NCI-H748 (cell line): ENCODE measurements at regions not wholly inside any gene's neighbourhood (a gene's known extent, or its start where the extent isn't known, plus 50 kb on each side); places are given as distances from the start of the nearest gene placed in this dataset.
A peak's percentile ranks its signal among the peaks of the same experiment; 100 is the strongest.

ENCODE experiments used
- DNase-seq: peaks from one replicate; lab custom pipeline; 2025; ENCODE audit not compliant: unreplicated experiment; lab: John Stamatoyannopoulos, UW

DNA sequence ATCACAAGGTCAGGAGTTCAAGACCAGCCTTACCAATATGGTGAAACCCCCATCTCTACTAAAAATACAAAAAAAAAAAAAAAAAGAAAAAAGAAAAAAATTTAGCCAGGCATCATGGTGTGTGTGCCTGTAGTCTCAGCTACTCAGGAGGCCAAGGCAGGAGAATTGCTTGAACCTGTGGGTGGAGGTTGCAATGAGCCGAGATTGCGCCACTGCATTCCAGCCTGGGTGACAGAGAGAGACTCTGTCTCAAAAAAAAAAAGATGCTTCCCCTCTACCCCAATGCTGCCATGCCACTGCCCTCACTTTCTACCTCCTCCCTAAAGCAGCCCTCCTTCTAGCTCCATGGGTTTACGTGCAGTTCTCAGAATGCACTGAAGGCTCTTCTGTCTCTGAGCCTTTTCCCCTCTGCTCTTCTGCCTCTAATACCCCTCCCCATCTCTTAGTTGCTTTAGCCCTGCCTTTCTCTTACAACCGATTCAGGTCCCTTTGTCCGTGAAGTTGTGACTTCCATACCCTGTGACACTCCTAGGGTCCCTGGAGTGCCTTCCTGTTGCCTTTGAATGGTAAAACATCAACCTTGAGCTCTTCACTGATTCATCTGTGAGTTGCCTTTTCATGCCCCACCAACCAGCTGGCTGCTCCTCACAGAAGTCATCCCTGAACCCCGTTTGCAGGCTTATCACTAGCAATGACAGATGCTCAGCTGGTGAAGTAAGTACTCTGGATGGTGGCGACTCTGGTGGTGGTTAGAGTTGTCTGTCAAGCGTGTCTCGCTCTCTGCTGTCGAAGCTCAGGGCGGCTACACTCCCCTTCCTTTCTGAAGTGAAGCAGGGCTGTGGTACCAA is 234.9 kb downstream of the RHOU start:
- DNase-seq: no peak

DNA sequence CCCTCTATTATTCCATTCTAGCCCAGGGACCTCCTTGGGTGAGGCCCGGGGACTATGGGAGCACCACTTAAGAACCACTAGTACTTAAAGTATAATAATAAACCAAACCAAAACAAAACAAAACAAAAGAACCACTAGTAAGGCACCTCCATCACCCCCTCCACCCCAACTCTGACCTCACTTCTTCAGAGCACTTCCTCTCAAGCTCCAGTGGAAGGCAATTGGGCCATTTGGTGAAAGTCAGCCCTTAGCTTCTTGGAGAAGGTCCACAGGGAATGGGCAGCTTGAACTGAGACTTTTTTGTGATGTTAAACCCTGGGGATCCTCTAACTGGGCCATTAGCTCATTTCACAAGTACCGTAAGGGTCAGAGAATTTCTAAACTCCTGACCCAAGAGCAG is 237.3 kb downstream of the RHOU start:
- DNase-seq: no peak

DNA sequence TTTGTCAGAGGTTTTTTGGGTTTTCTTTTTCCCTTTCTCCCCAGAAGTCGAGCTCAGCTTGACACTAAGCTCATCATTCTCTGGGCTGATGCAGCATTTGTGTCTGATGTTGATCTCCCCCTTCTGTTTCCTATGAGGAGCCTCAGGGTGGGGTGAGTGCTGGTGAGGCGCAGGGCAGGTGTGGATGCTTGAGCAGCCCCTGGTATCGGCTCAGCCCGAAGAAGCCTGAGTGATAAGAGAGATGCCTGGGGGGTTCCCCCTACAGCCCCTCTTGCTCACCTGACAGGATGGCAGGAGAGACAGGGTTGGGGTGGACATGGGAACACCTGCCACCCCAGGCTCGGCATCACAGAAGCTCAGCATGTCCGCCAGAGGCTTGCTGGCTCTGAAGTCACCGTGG is 239.0 kb downstream of the RHOU start:
- DNase-seq: peak; percentile 8

DNA sequence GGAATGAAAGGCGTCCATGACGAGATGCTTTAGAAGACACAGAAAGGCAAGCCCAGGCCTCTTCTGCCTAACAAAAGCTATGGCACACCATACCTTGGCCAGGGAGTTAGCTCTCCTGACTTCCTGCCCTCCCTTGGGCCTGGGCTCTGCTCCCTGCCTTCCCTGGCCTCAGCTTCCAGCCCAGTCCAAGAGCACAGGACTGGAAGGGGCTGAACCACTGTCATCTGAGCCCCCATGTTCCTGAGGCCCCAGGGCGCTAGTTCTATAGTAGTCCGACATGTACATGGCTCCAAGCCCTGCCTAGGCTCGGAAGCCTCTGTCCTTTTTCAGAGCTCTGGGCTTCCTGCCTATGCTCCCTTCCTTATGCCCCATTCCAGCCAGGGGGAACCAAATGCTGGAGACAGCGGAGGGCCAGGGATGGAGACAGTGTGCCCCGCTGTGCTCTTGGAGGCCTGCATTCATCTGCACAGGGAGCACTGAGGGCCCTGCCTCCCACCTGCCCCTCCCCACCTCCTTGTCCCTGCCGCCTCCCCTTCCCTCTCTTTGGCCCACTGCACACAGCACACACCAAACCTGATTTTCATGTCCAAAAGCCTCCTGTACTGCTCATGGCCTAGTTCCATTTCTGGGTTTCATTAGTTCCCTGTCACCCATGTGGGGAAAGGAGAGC is 240.1 kb downstream of the RHOU start:
- DNase-seq: no peak

DNA sequence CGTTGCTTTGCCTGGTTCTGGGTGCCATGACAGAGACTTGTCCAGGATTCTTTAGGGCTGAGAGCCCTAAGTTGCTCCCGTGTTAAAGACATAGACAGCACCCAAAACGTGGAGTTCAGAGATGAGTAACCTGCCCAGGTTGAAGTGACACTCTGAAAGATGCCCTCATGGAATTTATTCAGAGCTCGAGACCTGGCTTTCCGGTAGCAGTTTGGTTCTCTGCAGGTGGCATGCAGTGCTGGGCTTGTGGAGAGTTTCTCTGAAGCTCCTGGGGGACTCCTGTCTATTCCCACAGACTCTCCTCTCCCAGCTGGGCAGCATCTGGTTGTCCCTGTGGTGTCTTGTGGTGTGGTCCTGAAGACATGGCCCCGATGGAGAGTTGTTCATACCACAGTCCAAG is 241.0 kb downstream of the RHOU start:
- DNase-seq: no peak

DNA sequence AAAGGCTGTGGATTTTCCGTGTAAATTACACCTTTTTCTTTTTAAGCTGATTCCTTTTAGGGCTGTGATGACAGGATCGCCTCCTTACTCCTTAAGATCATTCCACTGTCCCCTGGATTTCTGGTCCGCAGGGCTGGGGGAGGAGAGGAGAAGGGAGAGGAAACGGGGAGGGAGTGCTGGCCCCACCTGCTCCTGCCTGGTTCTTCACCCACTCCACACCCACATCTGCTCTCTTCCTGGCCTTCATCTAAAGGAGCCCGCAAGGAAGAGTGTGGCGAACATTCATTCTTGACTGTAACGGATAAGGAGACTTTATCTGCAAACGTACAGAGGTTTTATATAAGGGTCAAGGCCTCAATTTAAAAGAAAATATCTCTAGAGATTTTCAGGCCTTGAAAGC is 242.0 kb downstream of the RHOU start:
- DNase-seq: no peak

DNA sequence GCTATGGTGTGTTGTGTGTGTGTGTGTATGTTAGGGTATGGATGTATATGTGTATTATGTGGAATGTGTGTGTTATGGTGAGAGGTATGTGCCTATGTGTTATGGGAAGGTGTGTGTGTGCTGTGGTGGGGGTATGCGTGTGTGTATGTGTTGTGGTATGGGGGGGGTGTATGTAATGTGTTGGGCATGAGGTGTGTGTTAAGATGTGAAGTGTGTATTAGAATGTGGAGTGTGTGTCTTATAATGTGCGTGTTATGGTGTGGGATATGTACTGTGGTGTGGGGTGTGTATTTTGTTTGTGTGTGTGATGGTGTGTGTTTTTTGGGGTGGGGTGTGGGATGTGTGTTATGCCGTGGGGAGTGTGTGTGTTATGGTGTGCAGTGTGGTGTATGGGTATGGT is 242.5 kb downstream of the RHOU start:
- no peak for DNase-seq

DNA sequence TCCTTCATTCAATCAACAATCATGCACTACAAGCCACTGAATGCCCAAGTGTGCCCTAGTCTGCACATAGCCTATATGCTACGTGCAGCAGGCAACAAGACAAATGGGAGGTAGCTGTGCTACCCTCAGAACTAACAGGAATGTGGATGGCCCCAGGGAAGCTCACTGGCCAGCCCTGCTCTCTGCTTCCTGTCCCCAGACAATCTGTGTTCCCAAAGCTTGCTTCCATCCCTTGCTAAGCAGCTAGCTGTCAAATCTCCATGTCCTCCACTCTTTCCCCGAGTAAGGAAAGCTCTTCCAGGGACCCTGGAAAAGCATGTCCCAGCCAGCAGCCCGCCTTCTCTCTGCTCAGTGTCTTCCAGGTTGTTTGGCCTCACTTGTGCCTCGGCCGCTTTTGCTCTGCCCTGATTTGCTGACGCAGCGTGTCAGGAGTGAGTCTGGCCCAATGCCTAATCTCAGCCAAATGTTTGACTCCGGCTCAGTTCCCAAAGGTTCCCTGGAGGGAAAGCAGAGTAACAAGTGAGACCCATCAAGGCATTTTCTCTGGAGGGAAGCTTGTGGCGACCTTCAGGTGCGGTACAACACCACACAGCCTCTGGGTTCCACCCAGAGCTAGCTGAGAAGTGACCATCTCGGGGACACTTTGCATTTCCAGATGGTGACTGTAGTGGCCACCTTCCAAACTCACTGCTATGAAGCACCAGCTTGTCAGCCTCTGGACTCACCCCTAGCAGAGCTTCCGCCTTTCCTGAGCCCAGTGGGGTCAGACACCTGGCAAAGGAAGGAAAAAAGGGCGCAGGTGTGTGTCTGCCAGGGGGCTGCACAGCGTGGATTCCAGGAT is 243.4 kb downstream of the RHOU start:
- DNase-seq: no peak

DNA sequence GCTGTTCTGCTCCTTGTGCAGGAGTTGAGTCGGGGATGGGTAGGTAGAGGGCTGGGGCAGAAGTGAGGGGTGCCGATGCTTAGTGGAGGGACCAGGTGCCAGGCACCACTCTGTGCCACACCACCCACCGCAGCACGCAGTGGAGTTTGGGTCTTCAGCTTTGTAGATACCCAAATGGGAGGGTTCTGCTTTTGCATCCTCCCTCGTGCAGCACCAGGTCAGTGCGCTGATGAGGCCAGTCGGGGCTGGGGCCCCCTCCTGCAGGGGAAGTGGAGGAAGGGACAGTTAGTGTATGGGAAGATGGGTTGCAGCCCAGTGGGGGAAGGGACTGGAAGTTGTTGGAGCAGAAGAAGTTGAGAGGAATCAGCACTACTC is 244.0 kb downstream of the RHOU start:
- no peak for DNase-seq

DNA sequence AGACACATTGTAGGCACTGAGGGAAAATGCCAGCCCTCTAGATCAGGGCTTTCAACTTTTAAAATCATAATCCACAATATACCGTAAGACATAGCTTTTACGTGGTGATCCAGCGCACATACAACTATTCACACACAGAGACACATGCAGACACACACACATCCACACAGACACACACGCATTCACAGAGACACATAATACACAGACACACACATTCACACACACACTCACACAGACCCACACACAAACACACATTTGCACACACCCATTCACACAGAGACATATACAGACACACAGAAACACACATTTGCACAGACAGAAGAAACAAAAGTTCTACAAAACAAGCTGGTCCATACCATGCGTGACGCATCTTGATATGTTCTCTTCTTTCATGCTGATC is 244.5 kb downstream of the RHOU start:
- no peak for DNase-seq

DNA sequence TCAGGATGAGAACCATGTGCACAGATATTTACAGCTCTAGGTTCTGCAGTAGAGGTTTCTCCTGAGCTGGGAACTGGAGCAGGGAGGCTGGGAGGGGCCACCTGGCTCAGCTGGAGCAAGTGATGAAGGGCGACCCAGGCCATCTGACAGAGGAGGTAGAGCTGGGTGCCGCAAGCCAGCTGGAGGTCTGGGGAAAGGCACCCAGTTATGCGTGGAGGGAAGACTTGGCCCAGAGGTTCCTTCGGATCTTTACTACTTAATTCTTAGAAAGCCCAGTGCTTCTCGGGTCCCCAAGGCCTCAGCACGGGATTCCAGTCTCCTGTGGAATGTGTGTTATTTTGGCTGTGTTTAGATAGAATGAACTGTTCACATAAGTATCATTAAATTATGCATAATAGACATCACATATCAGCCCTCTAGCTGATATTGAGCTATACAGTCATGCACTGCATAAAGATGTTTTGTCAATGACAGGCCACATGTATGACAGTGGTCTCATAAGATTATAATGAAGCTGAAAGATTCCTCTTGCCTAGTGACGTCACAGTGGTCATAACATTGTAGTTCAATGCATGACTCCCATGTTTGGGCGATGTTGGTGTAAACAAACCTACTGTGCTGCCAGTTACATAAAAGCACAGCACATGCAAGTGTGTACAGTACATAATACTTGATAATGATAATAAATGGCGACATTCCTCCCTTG is 245.1 kb downstream of the RHOU start:
- no peak for DNase-seq

DNA sequence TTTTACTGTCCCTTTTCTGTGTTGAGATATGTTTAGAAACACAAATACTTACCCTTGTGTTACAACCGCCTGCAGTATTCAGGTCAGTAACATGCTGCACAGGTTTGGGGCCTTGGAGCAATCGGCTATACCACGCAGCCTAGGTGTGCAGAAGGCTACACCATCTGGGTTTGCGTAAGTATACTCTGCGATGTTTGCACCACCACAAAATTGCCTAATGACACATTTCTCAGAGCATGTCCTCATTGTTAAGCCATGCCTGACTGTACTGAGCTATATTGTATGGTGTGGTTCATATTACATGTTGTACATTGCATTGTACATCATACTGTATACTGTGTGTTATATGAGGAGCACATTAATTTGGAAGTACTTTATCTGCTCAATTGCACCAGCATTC is 247.4 kb downstream of the RHOU start:
- DNase-seq: no peak

DNA sequence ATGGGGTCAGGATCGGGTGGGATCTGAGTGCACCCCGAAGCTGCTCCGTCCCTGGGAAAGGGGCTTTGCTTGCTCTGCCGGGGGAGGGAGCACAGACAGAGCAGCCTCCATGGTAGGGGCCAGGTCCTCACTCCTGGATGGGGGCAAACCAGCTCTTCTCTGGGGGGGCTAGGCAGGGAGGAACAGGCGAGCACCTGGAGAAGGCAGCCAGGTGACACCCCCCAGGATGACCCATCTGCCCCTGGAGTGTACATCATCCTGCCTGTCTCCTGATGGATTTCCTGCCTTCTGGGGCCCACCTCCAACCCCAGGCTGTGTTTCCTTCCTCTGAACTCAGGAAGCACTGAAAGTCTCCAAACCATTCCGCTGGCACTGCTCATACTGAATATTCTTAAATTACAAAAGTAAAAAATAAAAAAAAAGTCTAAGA is 248.0 kb downstream of the RHOU start:
- no peak for DNase-seq

DNA sequence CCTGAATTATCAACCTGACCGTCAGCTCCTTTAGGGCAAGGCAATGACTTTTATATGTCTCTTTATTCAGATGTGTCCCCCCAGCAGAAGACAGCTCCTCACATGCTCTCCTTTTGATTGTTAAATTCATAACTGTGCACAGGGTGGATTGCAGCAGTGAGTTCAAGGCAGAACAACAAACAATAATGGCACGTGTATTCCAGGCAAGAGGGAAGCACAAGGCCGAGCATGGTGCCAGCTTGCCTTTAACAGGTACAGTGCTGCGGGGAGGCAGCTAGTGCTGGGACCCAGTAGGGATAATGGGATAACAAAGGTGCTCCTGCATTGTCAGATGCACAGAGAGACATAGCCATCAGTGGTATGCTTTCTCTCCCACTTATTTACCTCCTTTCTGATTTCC is 248.4 kb downstream of the RHOU start:
- no peak for DNase-seq

DNA sequence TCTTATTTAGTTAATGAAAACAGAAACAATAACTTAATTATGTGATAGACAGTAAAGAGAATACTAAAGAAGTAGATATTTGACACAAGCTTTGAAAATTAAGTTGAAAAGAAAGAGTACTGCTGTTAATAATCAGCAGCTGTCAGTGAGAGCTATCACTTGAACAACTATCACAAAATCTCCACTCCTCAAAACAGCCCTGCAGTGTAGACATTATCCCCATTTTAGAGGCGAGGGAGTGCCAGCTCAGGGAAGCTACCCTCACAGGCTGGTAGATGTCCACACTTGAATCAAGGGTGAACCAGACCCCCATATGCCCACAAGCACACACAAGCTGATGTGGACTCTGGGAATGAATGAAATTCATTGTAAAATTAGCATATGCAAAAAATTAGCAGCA is 248.8 kb downstream of the RHOU start:
- no peak for DNase-seq

DNA sequence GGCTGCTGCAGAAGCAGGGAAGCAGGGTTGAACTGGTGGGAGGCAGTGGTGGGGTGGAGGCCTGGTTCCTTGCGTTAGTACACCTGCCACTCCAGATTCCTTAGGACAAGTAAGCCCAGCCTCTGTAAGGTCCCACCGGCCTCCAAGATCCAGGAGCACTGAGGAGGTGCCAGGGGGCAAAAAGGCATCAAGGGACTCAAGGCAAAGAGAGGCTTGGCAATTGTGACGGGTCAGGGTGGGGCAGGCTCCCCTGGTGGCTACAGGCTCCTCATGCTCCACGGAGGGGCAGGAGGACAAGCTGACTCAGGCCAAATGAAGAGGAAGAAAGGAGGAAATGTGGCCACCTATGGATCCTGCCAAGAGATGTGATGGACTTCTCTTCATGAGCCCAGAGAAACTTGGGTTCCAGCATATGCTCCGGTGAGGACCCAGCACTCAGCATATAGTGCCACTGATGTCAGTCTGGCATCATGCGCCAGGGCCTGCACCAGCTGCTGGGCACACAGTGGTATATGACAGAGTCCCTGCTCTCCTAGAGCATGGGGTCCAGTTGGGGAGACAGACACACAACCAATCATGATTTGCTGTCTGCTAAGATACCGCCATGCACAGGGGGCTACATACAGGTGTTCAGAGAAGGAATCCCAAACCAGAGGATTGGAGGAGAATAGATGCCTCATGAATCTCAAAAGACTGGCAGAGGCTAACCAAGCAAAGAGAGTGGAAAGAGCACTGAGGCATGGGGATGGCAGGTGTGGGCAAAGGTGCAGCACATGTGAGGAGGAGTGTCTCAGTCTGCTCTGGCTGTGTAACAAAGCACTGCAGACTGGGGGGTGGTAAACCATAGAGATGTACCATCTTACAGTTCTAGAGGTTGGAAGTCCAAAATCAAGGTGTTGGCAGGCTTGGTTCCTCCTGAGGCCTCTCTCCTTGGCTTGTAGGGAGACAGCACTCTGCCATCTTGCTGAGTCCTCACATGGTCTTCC is 249.7 kb downstream of the RHOU start:
- DNase-seq: no peak

DNA sequence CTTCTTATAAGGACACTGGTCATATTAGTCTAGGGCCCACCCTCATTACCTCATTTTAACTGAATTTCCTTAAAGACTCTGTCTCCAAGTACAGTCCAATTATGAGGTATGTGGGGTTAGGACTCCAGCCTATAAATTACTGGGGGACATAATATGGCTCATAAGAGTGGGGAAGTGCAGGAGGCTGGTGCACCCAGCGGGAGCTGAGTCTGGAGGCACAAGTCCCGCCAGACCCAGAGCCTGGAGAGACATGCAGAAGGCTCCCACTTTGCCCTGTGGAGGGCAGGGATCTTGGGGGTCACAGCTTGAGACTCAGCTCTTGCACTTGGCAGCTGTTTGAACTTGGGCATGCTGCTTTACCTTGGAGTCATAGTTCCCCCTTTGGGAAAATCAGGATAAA is 250.4 kb downstream of the RHOU start:
- no peak for DNase-seq

DNA sequence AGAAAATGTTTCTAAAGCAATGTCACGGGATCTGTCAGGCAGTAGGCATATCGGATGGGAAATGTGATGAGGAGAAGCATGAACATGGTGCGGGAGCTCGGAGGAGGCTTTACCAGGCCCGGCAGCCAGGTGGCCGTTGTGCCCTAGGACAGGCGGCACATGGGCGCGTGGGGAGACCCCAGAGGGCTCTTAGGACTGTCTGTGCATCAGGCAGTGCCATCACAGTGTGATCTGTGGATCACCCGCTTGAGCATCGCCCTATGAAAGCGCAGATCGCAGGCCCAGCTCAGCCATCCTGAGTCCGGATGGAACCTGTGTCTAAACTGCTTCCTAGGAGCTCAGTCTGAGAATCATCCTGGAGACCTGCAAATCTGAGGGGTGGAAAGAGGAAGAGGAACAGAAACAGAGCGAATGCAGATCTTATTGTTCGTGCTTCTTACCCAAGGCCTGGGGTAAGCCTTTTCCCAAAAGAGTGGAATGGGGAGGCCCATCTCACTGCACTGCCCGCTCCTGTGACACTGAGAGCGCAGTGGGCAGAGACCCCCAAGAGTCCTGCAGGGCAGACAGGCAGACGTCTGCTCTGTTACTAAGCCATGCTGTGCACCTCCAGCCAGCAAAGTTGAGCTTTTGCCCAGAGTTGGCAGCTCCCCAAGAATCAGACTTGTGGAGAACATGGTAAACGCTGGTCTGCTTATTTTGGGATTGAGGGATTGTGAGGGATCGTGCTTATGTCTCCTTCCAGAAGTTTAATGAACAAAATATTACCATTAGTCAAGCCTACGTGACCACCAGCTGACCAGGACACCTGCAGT is 251.0 kb downstream of the RHOU start:
- DNase-seq: peak; percentile 6

DNA sequence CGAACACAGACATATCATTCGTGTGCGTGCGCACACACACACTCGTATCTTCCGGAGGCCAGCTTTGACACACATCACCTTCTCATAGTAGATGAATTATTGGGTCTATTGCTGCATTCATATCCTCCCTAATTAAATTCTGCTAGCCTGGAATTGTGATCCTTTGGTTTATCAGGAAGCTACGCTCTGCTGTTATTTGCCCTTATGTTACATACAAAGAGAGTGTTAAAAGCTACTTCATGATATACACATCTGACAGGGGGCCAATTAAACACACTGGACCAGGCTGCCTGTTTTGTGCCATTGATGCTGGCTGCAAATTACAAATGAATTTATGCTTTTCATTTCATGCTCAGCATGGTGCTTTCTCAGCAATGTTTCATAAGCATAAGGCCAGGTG is 252.0 kb downstream of the RHOU start:
- DNase-seq: no peak
